ENCODE measurements at regions not wholly inside any gene's neighbourhood (a gene's known extent, or its start where the extent isn't known, plus 50 kb on each side); places are given as distances from the start of the nearest gene placed in this dataset.

DNA sequence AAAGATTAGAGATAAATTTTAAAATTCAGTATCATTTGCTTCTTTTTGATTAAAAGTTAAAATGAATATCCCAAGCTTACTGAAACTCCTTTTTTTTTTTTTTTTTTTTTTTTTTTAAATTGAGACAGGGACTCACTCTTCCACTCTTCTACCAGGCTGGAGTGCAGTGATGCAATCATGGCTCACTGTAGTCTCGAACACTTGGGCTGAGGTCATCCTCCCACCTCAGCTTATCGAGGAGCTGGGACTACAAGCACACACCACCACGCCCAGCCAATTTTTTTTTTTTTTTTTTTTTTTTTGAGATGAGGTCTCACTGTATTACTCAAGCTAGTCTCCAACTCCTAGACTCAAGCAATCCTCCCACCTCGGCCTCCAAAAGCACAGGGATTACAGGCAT is 92.1 kb upstream of the RGS18 start:
- TF ChIP-seq, protein P1, sequence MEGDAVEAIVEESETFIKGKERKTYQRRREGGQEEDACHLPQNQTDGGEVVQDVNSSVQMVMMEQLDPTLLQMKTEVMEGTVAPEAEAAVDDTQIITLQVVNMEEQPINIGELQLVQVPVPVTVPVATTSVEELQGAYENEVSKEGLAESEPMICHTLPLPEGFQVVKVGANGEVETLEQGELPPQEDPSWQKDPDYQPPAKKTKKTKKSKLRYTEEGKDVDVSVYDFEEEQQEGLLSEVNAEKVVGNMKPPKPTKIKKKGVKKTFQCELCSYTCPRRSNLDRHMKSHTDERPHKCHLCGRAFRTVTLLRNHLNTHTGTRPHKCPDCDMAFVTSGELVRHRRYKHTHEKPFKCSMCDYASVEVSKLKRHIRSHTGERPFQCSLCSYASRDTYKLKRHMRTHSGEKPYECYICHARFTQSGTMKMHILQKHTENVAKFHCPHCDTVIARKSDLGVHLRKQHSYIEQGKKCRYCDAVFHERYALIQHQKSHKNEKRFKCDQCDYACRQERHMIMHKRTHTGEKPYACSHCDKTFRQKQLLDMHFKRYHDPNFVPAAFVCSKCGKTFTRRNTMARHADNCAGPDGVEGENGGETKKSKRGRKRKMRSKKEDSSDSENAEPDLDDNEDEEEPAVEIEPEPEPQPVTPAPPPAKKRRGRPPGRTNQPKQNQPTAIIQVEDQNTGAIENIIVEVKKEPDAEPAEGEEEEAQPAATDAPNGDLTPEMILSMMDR (IDR thresholded peaks at IDR 0.05; ENCODE audit: low read depth, low read length): no peak
- TF ChIP-seq, protein P2, sequence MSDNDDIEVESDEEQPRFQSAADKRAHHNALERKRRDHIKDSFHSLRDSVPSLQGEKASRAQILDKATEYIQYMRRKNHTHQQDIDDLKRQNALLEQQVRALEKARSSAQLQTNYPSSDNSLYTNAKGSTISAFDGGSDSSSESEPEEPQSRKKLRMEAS (IDR thresholded peaks at IDR 0.05; ENCODE audit: low read depth, low read length): no peak
- no peak for TF ChIP-seq POLR2A (IDR thresholded peaks at IDR 0.05; ENCODE audit: extremely low read depth, insufficient read length)

Measured in NB4 (cell line).